NCI-H345 treated with DMSO at 0.1 percent for 48 hours (cell line): ENCODE measurements at regions not wholly inside any gene's neighbourhood (a gene's known extent, or its start where the extent isn't known, plus 50 kb on each side); places are given as distances from the start of the nearest gene placed in this dataset.
"Not testable (repeated sequence)": the region's sequence is repeated elsewhere in the genome, so short reads cannot be mapped to it uniquely, and the experiment has no call there.

Source experiments
- DNase-seq: peaks from one replicate; lab custom pipeline; 2025; ENCODE audit not compliant: unreplicated experiment; lab: John Stamatoyannopoulos, UW

GRCh38 chr2:64792995-64793639 is 139.4 kb upstream of the SERTAD2 start:
- no peak for DNase-seq

- DNase-seq, result no peak
These were observed 140.0 kb upstream of the SERTAD2 start for GRCh38 chr2:64793701-64794100.

GRCh38 chr2:64794426-64794995 is 140.8 kb upstream of the SERTAD2 start:
- no peak for DNase-seq

- no peak for DNase-seq
These were observed 141.4 kb upstream of the SERTAD2 start for GRCh38 chr2:64795024-64795592.

GRCh38 chr2:64796926-64797325 is 143.2 kb upstream of the SERTAD2 start:
- DNase-seq, result no peak

GRCh38 chr2:64797881-64798575 is 144.3 kb upstream of the SERTAD2 start:
- DNase-seq, result no peak

- no peak for DNase-seq
These were observed 146.0 kb upstream of the SERTAD2 start for GRCh38 chr2:64799592-64800252.

GRCh38 chr2:64803776-64804175 is 150.1 kb upstream of the SERTAD2 start:
- no peak for DNase-seq

- no peak for DNase-seq
These were observed 150.9 kb upstream of the SERTAD2 start for GRCh38 chr2:64804651-64805050.

GRCh38 chr2:64807417-64807816 is 153.7 kb upstream of the SERTAD2 start:
- no peak for DNase-seq

GRCh38 chr2:64808092-64808491 is 154.4 kb upstream of the SERTAD2 start:
- DNase-seq, result no peak

GRCh38 chr2:64808754-64809153 is 155.0 kb upstream of the SERTAD2 start:
- DNase-seq, result no peak

GRCh38 chr2:64809216-64809615 is 155.5 kb upstream of the SERTAD2 start:
- no peak for DNase-seq

GRCh38 chr2:64812285-64812684 is 158.6 kb upstream of the SERTAD2 start:
- no peak for DNase-seq

- DNase-seq, result no peak
These were observed 160.3 kb upstream of the SERTAD2 start for GRCh38 chr2:64814007-64814406.

- not testable (repeated sequence) for DNase-seq
These were observed 162.8 kb upstream of the SERTAD2 start for GRCh38 chr2:64816526-64816925.

GRCh38 chr2:64817453-64817852 is 163.7 kb upstream of the SERTAD2 start:
- no peak for DNase-seq

GRCh38 chr2:64818664-64819060 is 164.9 kb upstream of the SERTAD2 start:
- no peak for DNase-seq

- DNase-seq, result no peak
These were observed 165.6 kb upstream of the SERTAD2 start for GRCh38 chr2:64819361-64819760.

- no peak for DNase-seq
These were observed 166.3 kb upstream of the SERTAD2 start for GRCh38 chr2:64819774-64820688.

GRCh38 chr2:64820901-64821300 is 167.2 kb upstream of the SERTAD2 start:
- no peak for DNase-seq
